Mesenchymal stem cell (in vitro differentiated cells and primary cell): ENCODE measurements at regions not wholly inside any gene's neighbourhood (a gene's known extent, or its start where the extent isn't known, plus 50 kb on each side); places are given as distances from the start of the nearest gene placed in this dataset.

ENCODE experiments used
- DNase-seq: peaks from one replicate; pipeline ENCODE4 v3.0.0-alpha.2; 2013
- H2AFZ ChIP-seq: one replicate; pipeline ENCODE4 v1.6.1; 2013; ENCODE audit warnings: low read depth, mild to moderate bottlenecking, control low read depth, inconsistent platforms, low read length, moderate library complexity
- H2AK5ac ChIP-seq: 2 replicates; pipeline ENCODE4 v1.6.1; 2013; ENCODE audit warnings: low read length, moderate library complexity, mild to moderate bottlenecking, inconsistent platforms; ENCODE audit not compliant: severe bottlenecking
- H2BK120ac ChIP-seq: one replicate; pipeline ENCODE4 v1.6.1; 2013; ENCODE audit warnings: low read depth, mild to moderate bottlenecking, inconsistent platforms, low read length, moderate library complexity
- H2BK12ac ChIP-seq, 2 experiments: one replicate each; pipeline ENCODE4 v1.6.1; 2013; ENCODE audit warnings: inconsistent platforms in 2 of 2, low read length in 2 of 2, mild to moderate bottlenecking in 2 of 2, moderate library complexity in 2 of 2, control low read depth in 1 of 2
- H2BK15ac ChIP-seq: one replicate; pipeline ENCODE4 v1.6.1; 2013; ENCODE audit warnings: mild to moderate bottlenecking, low read depth, inconsistent platforms; ENCODE audit not compliant: poor library complexity, severe bottlenecking
- H2BK5ac ChIP-seq: 2 replicates; pipeline ENCODE4 v1.6.1; 2013; ENCODE audit warnings: low read depth, mild to moderate bottlenecking, low read length, control low read depth, inconsistent platforms; ENCODE audit not compliant: poor library complexity, severe bottlenecking
- H3K14ac ChIP-seq, 2 experiments: one replicate each; pipeline ENCODE4 v1.6.1; 2013; ENCODE audit warnings: inconsistent platforms in 2 of 2, low read length in 2 of 2, control low read depth in 1 of 2, mild to moderate bottlenecking in 1 of 2, moderate library complexity in 1 of 2
- H3K18ac ChIP-seq, 2 experiments: one replicate each; pipeline ENCODE4 v1.6.1; 2013; ENCODE audit warnings: inconsistent platforms in 2 of 2, low read length in 2 of 2, control low read depth in 1 of 2, low read depth in 1 of 2, mild to moderate bottlenecking in 1 of 2
- H3K23ac ChIP-seq, 2 experiments: one replicate each; pipeline ENCODE4 v1.6.1; 2013; ENCODE audit warnings: inconsistent platforms in 2 of 2, low read length in 2 of 2, mild to moderate bottlenecking in 2 of 2, moderate library complexity in 2 of 2, control low read depth in 1 of 2
- H3K27ac ChIP-seq: 2 replicates; pipeline ENCODE4 v1.5.1; 2013; ENCODE audit warnings: mild to moderate bottlenecking, moderate library complexity, low read length, control low read depth, inconsistent platforms; ENCODE audit not compliant: poor library complexity, severe bottlenecking
- H3K27me3 ChIP-seq, 2 experiments: 2 replicates each; pipeline versions ENCODE4 v1.6.1 to v1.7.0; 2013; ENCODE audit warnings: low read length in 2 of 2, mild to moderate bottlenecking in 2 of 2, moderate library complexity in 2 of 2, control low read depth in 1 of 2, inconsistent platforms in 1 of 2; ENCODE audit not compliant: control insufficient read depth in 1 of 2, insufficient read depth in 1 of 2
- H3K36me3 ChIP-seq, 2 experiments: 2 replicates each; pipeline versions ENCODE4 v1.6.1 to v1.7.0; 2013; ENCODE audit warnings: low read length in 2 of 2, control low read depth in 1 of 2, inconsistent platforms in 1 of 2, low read depth in 1 of 2, mild to moderate bottlenecking in 1 of 2; ENCODE audit not compliant: insufficient read depth in 2 of 2, control insufficient read depth in 1 of 2
- H3K4ac ChIP-seq, 2 experiments: one replicate each; pipeline ENCODE4 v1.6.1; 2013; ENCODE audit warnings: inconsistent platforms in 2 of 2, low read length in 2 of 2, mild to moderate bottlenecking in 2 of 2, moderate library complexity in 2 of 2, control low read depth in 1 of 2, low read depth in 1 of 2
- H3K4me1 ChIP-seq: 2 replicates; pipeline ENCODE4 v1.6.1; 2013; ENCODE audit warnings: low read depth, low read length, control low read depth; ENCODE audit not compliant: control insufficient read depth, insufficient read depth
- H3K4me2 ChIP-seq: 2 replicates; pipeline ENCODE4 v1.6.1; 2013; ENCODE audit warnings: low read length, mild to moderate bottlenecking, inconsistent platforms; ENCODE audit not compliant: poor library complexity, severe bottlenecking
- H3K4me3 ChIP-seq, 2 experiments: 2 replicates each; pipeline versions ENCODE4 v1.5.1 to v1.7.0; 2013; ENCODE audit warnings: low read length in 2 of 2, mild to moderate bottlenecking in 2 of 2, control low read depth in 1 of 2, low read depth in 1 of 2; ENCODE audit not compliant: insufficient read depth in 1 of 2
- H3K79me1 ChIP-seq: replicated peaks from 2 replicates; pipeline ENCODE4 v1.6.1; 2013; ENCODE audit warnings: mild to moderate bottlenecking, control low read depth, low read length, inconsistent platforms; ENCODE audit not compliant: poor library complexity, severe bottlenecking
- H3K9ac ChIP-seq: 2 replicates; pipeline ENCODE4 v1.7.0; 2013; ENCODE audit warnings: mild to moderate bottlenecking, low read length, moderate library complexity
- H3K9me3 ChIP-seq: 2 replicates; pipeline ENCODE4 v1.7.0; 2013; ENCODE audit warnings: mild to moderate bottlenecking, low read length; ENCODE audit not compliant: control insufficient read depth
- H4K8ac ChIP-seq: one replicate; pipeline ENCODE4 v1.6.1; 2013; ENCODE audit warnings: inconsistent platforms, mild to moderate bottlenecking, low read length, moderate library complexity
- H4K91ac ChIP-seq: one replicate; pipeline ENCODE4 v1.6.1; 2013; ENCODE audit warnings: mild to moderate bottlenecking, low read length, inconsistent platforms
- whole genome bisulfite sequencing: methylation state at CpG from one replicate; pipeline ENCODE4 v1.1.7; 2013; ENCODE audit warnings: mixed read lengths; 5-methylcytosine and 5-hydroxymethylcytosine counted together

GRCh38 chr13:63851526-63851925 lies 2435.9 kb upstream of the PCDH20 start:
- Histone ChIP-seq H3K14ac (no peak overlapping the region), H2AK5ac (no peak overlapping the region), H2BK120ac (no peak overlapping the region), H3K23ac (no peak overlapping the region), H3K4me1 (peaks cover 4% of the 10 kb centered on the region), H3K9me3 (no peaks in the 10 kb centered on the region), H2BK12ac (no peak overlapping the region), H4K8ac (no peak overlapping the region), H3K4me3 (no peak overlapping the region), H3K36me3 (no peaks in the 10 kb centered on the region), H3K4me2 (no peak overlapping the region), H3K4ac (no peak overlapping the region), H3K27ac (peak overlapping the region; percentile 32), H3K18ac (no peak overlapping the region), H3K79me1 (no peaks in the 10 kb centered on the region), H4K91ac (no peak overlapping the region), H3K27me3 (no peaks in the 10 kb centered on the region), H2BK15ac (no peak overlapping the region), H3K9ac (no peak overlapping the region), H2BK5ac (no peak overlapping the region), H2AFZ (no peak overlapping the region)
- 100% methylated on average over 2 of the region's 2 CpGs for WGBS
- no peak for DNase-seq

DNA sequence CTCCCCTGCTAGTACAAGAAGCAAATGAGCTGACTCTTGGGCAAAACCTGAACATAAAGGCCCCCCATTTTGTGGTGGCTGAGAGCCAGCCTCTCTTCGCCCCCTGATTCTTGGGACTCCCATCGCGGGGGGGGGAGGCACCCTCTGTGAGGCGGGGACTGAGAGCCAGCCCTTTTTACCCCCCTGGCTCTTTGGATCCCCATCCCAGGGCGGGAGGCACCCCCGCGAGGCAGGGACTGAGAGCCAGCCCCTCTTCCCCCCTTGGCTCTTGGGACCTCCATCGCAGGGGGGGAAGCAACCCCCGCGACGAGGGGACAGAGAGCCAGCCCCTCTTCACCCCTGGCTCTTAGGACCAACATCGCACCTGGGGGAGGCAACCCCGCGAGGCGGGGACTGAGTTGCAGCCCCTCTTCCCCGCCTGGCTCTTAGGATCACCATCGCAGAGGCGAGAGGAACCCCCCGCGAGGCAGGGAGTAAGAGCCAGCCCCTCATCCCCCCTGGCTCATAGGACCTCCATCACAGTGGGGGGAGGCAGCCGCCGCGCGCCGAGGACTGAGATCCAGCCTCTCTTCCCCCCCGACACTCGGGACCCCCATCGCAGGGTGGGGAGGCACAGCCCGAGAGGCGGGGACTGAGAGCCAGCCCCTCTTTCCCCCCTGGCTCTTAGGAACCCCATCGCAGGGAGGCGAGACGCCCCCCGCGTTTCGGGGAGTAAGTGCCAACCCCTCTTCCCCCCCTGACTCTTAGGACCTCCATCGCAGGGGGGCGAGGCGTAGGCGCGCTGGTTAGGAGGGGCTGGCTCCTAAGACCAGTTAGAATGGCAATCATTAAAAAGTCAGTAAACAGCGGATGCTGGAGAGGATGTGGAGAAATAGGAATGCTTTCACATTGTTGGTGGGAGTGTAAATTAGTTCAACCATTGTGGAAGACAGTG lies 2428.4 kb upstream of the PCDH20 start:
- WGBS: 94% methylated on average over 41 of the region's 42 CpGs
- H4K8ac ChIP-seq: no peak overlapping the region

GRCh38 chr13:63842102-63842501 lies 2426.5 kb upstream of the PCDH20 start:
- Histone ChIP-seq H2AK5ac (no peak overlapping the region), H4K91ac (no peak overlapping the region), H3K9me3 (no peaks in the 10 kb centered on the region), H3K4me3 (no peak overlapping the region), H3K23ac (no peak overlapping the region), H2BK15ac (no peak overlapping the region), H3K27me3 (no peaks in the 10 kb centered on the region), H4K8ac (no peak overlapping the region), H2BK12ac (no peak overlapping the region), H2BK5ac (no peak overlapping the region), H3K4me1 (no peaks in the 10 kb centered on the region), H3K9ac (no peak overlapping the region), H2AFZ (no peak overlapping the region), H3K27ac (no peak overlapping the region), H2BK120ac (no peak overlapping the region), H3K4me2 (no peak overlapping the region), H3K4ac (no peak overlapping the region), H3K18ac (no peak overlapping the region), H3K36me3 (no peaks in the 10 kb centered on the region), H3K14ac (no peak overlapping the region), H3K79me1 (no peaks in the 10 kb centered on the region)
- 96% methylated on average over 10 of the region's 17 CpGs for WGBS
- no peak for DNase-seq

More for the DNA sequence above, 2428.4 kb upstream of the PCDH20 start:
- Histone ChIP-seq H3K79me1 (no peaks in the 10 kb centered on the region), H3K27me3 (no peaks in the 10 kb centered on the region), H3K36me3 (no peaks in the 10 kb centered on the region), H3K4me3 (no peak overlapping the region), H3K14ac (no peak overlapping the region), H2AFZ (peak overlapping the region; percentile 23), H3K9me3 (no peaks in the 10 kb centered on the region), H3K9ac (no peak overlapping the region), H2BK120ac (no peak overlapping the region), H3K4ac (no peak overlapping the region), H3K23ac (no peak overlapping the region), H4K91ac (no peak overlapping the region), H2AK5ac (no peak overlapping the region), H3K4me2 (no peak overlapping the region), H3K18ac (no peak overlapping the region), H3K27ac (no peak overlapping the region), H2BK5ac (no peak overlapping the region), H3K4me1 (peaks cover 4% of the 10 kb centered on the region), H2BK15ac (no peak overlapping the region), H2BK12ac (no peak overlapping the region)
- DNase-seq: no peak

DNA sequence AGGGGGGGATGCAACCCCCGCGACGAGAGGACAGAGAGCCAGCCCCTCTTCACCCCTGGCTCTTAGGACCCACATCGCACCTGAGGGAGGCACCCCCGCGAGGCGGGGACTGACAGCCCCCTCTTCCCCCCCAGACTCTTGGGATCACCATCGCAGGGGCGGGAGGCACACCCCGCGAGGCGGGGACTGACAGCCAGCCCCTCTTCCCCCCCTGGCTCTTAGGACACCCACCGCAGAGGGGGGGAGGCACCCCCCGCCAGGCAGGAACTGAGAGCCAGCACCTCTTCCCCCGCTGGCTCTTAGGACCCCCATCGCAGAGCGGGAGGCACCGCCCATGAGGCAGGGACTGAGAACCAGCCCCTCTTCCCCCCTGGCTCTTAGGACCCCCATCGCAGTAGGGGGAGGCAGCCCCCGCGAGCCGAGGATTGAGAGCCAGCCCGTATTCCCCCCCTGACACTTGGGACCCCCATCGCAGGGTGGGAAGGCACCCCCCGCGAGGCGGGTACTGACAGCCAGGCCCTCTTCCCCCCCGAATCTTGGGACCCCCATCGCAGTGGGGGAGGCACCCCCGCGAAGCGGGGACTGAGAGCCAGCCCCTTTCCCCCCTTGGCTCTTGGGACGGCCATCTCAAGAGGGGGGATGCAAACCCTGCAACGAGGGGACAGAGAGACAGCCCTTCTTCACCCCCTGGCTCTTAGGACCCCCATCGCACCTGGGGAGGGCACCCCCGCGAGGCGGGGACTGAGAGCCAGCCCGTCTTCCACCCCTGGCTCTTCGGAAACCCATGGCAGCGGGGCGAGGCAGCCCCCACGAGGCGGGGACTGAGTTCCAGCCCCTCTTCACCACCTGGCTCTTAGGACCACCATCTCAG lies 2425.1 kb upstream of the PCDH20 start:
- Histone ChIP-seq H4K8ac (no peak overlapping the region), H3K27me3 (no peaks in the 10 kb centered on the region), H3K79me1 (no peaks in the 10 kb centered on the region), H2AFZ (no peak overlapping the region), H3K9me3 (no peaks in the 10 kb centered on the region), H4K91ac (no peak overlapping the region), H2BK15ac (no peak overlapping the region), H3K4me2 (no peak overlapping the region), H3K4ac (no peak overlapping the region), H3K23ac (no peak overlapping the region), H2BK12ac (no peak overlapping the region), H2AK5ac (no peak overlapping the region), H3K4me1 (no peaks in the 10 kb centered on the region), H3K27ac (no peak overlapping the region), H3K9ac (no peak overlapping the region), H3K4me3 (no peak overlapping the region), H3K36me3 (no peaks in the 10 kb centered on the region), H2BK5ac (no peak overlapping the region), H3K14ac (no peak overlapping the region), H2BK120ac (no peak overlapping the region), H3K18ac (no peak overlapping the region)
- 96% methylated on average over 37 of the region's 44 CpGs for WGBS
- DNase-seq: no peak
